HG03457 (cell line): ENCODE measurements at regions not wholly inside any gene's neighbourhood (a gene's known extent, or its start where the extent isn't known, plus 50 kb on each side); places are given as distances from the start of the nearest gene placed in this dataset.
A peak's percentile ranks its signal among the peaks of the same experiment; 100 is the strongest.

Source experiments
- ATAC-seq: cut with Tn5 transposase; IDR thresholded peaks from one replicate; pipeline ENCODE4 v1.9.1; 2021; ENCODE audit warnings: moderate number of reproducible peaks; ENCODE audit not compliant: unreplicated experiment

GRCh38 chr7:137172105-137172590 lies 171.4 kb downstream of the PTN start:
- no peak for ATAC-seq

- no peak for ATAC-seq
These were observed 174.2 kb downstream of the PTN start for GRCh38 chr7:137169282-137169698.

GRCh38 chr7:137167609-137168008 lies 175.9 kb downstream of the PTN start:
- no peak for ATAC-seq

- no peak for ATAC-seq
These were observed 177.2 kb downstream of the PTN start for GRCh38 chr7:137166363-137166762.

- no peak for ATAC-seq
These were observed 177.7 kb downstream of the PTN start for GRCh38 chr7:137165786-137166185.

GRCh38 chr7:137165241-137165640 lies 178.3 kb downstream of the PTN start:
- ATAC-seq: no peak

- ATAC-seq: no peak
These were observed 179.3 kb downstream of the PTN start for GRCh38 chr7:137164251-137164650.

- no peak for ATAC-seq
These were observed 183.3 kb downstream of the PTN start for GRCh38 chr7:137160236-137160635.

GRCh38 chr7:137157256-137157655 lies 186.3 kb downstream of the PTN start:
- ATAC-seq: no peak

- no peak for ATAC-seq
These were observed 191.9 kb downstream of the PTN start for GRCh38 chr7:137151690-137152052.

- no peak for ATAC-seq
These were observed 192.4 kb downstream of the PTN start for GRCh38 chr7:137151041-137151689.

GRCh38 chr7:137147338-137147720 lies 196.2 kb downstream of the PTN start:
- no peak for ATAC-seq

GRCh38 chr7:137146552-137147337 lies 196.8 kb downstream of the PTN start:
- no peak for ATAC-seq

- no peak for ATAC-seq
These were observed 197.5 kb downstream of the PTN start for GRCh38 chr7:137146012-137146455.

GRCh38 chr7:137142376-137142775 lies 201.2 kb downstream of the PTN start:
- no peak for ATAC-seq

GRCh38 chr7:137135654-137136350 lies 207.7 kb downstream of the PTN start:
- ATAC-seq: no peak

- no peak for ATAC-seq
These were observed 212.8 kb downstream of the PTN start for GRCh38 chr7:137130751-137131158.

GRCh38 chr7:137129025-137129424 lies 214.5 kb downstream of the PTN start:
- no peak for ATAC-seq

GRCh38 chr7:137127806-137128205 lies 215.7 kb downstream of the PTN start:
- ATAC-seq: no peak

- no peak for ATAC-seq
These were observed 216.5 kb downstream of the PTN start for GRCh38 chr7:137127058-137127457.

- no peak for ATAC-seq
These were observed 221.4 kb downstream of the PTN start for GRCh38 chr7:137122145-137122544.

GRCh38 chr7:137120690-137121089 lies 222.8 kb downstream of the PTN start:
- ATAC-seq: peak; percentile 71
